ENCODE measurements at regions not wholly inside any gene's neighbourhood (a gene's known extent, or its start where the extent isn't known, plus 50 kb on each side); places are given as distances from the start of the nearest gene placed in this dataset.

DNA sequence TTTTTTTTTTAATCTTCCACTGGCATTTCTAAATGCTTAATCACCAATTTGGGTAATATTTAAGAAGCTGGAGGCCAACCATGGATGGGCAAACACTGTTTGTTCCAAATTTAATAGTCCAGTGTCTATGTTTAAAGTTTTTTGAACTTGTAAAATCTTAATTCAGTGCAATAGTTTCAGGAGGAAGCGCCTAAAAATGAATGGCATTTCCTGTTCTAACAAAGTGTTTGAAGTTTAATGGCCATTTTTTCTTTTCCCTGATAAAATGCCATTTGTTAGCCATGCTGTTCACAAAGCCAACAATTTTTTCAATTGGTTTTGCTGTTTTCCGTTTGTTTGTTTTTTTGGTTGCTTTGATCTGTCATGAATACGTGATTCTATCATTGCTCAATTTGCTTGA is 552.1 kb downstream of the LMO4 start:
- H3K4me3 ChIP-seq (ENCODE audit: low read depth, low read length) = no peak overlapping the region
- TF ChIP-seq, protein P1, sequence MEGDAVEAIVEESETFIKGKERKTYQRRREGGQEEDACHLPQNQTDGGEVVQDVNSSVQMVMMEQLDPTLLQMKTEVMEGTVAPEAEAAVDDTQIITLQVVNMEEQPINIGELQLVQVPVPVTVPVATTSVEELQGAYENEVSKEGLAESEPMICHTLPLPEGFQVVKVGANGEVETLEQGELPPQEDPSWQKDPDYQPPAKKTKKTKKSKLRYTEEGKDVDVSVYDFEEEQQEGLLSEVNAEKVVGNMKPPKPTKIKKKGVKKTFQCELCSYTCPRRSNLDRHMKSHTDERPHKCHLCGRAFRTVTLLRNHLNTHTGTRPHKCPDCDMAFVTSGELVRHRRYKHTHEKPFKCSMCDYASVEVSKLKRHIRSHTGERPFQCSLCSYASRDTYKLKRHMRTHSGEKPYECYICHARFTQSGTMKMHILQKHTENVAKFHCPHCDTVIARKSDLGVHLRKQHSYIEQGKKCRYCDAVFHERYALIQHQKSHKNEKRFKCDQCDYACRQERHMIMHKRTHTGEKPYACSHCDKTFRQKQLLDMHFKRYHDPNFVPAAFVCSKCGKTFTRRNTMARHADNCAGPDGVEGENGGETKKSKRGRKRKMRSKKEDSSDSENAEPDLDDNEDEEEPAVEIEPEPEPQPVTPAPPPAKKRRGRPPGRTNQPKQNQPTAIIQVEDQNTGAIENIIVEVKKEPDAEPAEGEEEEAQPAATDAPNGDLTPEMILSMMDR (IDR thresholded peaks at IDR 0.05; ENCODE audit: insufficient read depth, low read length) = no peak
- no peak for DNase-seq (ENCODE audit: low read depth)

DNA sequence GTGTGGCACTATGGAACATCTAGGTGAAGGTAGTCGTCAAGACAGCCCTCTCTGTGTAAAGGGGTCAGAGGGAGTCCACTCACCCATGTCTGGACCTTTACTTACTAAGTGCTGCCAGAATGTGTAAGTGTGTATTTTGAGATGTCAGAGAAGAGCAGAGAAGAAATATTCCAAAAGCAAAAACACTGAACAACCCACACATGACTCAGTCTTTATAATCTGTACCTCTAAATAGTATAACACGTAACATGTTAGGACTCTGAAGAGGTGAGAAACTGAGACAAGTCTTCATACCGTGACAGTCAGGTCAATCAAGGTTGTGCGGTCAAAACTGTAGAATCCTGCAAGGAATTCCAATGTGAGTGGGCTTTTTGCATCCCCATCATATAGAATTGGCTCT is 555.2 kb downstream of the LMO4 start:
- no peak for DNase-seq (ENCODE audit: low read depth)
- H3K4me3 ChIP-seq (ENCODE audit: low read depth, low read length) = no peak overlapping the region
- TF ChIP-seq, protein P1 (IDR thresholded peaks at IDR 0.05; ENCODE audit: insufficient read depth, low read length) = no peak

DNA sequence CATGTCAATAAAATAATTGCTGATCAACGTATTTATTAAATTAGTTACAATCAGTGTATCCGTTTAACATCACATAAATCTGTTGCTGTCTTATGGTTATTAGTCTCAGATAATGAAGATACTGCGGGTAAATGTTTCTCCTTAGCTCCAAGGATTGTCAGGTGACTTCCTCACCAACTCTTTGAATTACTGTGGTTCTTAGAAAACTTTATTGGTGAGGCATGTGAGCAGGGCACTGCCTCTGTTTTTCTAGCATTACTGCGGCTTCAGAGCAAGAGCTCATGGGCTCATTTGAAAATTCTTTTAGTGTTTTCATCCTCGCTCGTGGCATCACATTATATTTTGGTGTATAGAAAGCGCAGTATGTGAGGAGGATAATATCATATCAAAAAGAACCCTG is 555.9 kb downstream of the LMO4 start:
- DNase-seq (ENCODE audit: low read depth) = no peak
- no peak overlapping the region for H3K4me3 ChIP-seq (ENCODE audit: low read depth, low read length)
- TF ChIP-seq, protein P1 (IDR thresholded peaks at IDR 0.05; ENCODE audit: insufficient read depth, low read length) = no peak

DNA sequence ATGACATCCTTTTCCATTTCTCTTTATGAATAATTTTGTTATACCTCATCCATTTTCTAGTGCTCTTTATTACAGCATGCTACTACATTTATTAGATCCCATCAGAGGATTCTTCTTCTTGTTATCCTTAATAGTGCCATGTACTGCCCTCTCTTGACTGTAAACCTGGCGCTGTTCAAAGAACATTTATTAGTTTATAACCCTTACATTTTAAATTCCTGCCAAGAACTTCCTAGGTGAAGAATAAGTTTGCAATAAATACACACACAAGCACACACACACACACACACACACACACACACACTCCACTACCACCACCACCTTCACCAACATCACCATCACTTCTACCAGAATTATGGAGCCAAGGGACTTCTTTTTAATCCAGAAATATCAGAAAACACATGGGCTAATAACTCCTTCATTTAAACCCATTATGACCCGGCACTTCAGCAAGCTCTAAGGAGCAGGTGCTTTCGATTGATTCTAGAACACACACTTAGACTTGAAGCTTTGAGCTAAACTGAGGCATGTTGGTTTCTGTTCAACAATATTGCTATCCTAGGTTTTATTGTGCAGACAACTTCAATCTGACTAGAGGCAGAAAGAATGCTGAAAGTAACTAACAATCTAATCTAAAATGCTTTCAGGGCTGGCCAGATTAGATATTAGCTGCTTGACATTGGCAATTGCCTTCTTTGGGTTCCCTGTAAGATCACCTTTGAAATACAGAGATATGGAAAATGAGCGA is 556.8 kb downstream of the LMO4 start:
- TF ChIP-seq, protein P1 (IDR thresholded peaks at IDR 0.05; ENCODE audit: insufficient read depth, low read length) = no peak

DNA sequence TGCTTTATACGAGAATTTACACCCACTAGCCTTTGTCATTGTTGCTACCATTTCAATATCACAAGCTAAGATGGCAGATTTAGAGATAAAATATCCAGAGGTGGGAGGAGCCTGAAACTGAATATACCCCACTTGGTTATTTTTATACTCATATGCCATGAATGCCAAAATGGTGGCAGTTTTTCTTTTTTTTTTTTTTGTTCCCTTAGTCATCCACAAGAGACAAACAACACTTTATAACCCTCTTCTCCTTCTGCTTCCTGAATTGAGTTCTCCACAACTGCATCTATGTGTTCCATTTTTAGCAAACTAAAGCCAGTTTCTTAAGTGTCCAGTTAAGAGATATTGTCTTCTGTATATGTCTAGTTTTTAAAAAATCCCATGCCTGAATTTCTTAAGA is 558.4 kb downstream of the LMO4 start:
- no peak for DNase-seq (ENCODE audit: low read depth)
- TF ChIP-seq, protein P1 (IDR thresholded peaks at IDR 0.05; ENCODE audit: insufficient read depth, low read length) = no peak
- H3K4me3 ChIP-seq (ENCODE audit: low read depth, low read length) = no peak overlapping the region

More for the DNA sequence above, 556.8 kb downstream of the LMO4 start:
- no peak overlapping the region for H3K4me3 ChIP-seq (ENCODE audit: low read depth, low read length)
- DNase-seq (ENCODE audit: low read depth) = no peak

DNA sequence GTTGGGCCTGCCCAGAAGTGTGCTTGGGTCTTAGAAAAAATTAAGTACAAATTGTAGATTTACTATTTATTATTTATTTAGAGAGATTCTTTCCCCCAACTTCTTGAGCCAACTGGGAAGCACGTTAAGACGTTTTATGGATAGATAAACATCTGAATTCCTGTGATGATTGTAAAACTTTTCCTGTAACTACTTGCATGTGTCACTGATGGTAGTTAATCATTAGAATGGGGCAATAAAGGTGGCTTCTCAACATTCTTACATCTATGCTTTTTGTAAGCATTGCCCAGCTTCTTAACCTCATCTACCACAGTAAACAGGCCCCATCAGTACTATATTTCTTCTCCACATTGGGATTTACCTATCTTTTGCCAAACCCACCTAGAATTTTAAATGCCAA is 559.8 kb downstream of the LMO4 start:
- DNase-seq (ENCODE audit: low read depth) = no peak
- TF ChIP-seq, protein P1 (IDR thresholded peaks at IDR 0.05; ENCODE audit: insufficient read depth, low read length) = no peak

DNA sequence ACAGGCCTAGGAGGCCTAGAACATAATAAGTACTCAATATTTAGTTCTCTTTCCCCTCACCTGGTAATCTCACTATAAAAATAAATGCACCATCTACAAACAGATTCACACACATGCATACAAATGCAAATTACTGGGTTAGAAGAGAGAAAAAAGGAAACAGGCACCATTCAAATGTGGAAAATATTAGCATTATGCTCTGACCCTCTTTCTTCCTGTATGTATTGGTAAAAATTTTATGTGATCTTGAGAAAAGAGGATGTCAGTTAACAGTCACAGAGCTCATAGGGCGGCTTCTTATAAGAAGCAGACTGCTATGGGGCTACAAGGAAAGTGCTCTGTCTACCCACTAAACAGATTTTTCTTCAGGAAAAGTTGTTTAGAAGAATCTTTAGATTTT is 565.4 kb downstream of the LMO4 start:
- TF ChIP-seq, protein P1 (IDR thresholded peaks at IDR 0.05; ENCODE audit: insufficient read depth, low read length) = no peak
- DNase-seq (ENCODE audit: low read depth) = no peak
- H3K4me3 ChIP-seq (ENCODE audit: low read depth, low read length) = no peak overlapping the region

More for the DNA sequence above, 559.8 kb downstream of the LMO4 start:
- H3K4me3 ChIP-seq (ENCODE audit: low read depth, low read length) = no peak overlapping the region
